GM12864 (cell line): ENCODE measurements at regions not wholly inside any gene's neighbourhood (a gene's known extent, or its start where the extent isn't known, plus 50 kb on each side); places are given as distances from the start of the nearest gene placed in this dataset.

ENCODE experiments used
- DNase-seq: peaks from one replicate; pipeline ENCODE4 v3.0.0-alpha.2; 2011; ENCODE audit warnings: low read depth
- H3K4me3 ChIP-seq: 2 replicates; pipeline ENCODE4 v1.5.1; 2011; ENCODE audit warnings: mild to moderate bottlenecking, low read depth, low read length, control low read depth
- TF ChIP-seq, protein P1 (sequence below): IDR thresholded peaks from 2 replicates; pipeline ENCODE4 v1.5.1; 2011; ENCODE audit warnings: low read depth, mild to moderate bottlenecking, moderate library complexity, low read length, control low read depth, inconsistent platforms; ENCODE audit errors: missing control alignments

DNA sequence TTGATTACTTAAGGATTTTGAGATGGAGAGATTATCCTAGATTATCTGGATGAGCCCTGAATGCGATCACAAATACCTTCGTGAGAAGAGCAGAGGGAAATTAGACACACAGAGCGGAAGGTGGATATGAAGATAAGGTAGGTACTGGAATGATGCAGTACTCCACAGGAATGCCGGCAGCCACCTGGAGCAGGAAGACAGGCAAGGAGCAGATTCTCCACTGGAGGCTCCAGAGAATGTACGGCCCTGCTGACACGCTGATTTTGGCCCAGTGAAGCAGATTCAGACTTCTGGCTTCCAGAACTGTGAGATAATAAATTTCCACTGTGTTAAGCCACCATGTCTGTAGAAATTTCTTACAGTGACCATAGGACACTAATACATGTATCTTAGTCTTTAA, 79.4 kb upstream of the PITX2 start:
- no peak overlapping the region for H3K4me3 ChIP-seq
- no peak for DNase-seq
- TF ChIP-seq, protein P1, sequence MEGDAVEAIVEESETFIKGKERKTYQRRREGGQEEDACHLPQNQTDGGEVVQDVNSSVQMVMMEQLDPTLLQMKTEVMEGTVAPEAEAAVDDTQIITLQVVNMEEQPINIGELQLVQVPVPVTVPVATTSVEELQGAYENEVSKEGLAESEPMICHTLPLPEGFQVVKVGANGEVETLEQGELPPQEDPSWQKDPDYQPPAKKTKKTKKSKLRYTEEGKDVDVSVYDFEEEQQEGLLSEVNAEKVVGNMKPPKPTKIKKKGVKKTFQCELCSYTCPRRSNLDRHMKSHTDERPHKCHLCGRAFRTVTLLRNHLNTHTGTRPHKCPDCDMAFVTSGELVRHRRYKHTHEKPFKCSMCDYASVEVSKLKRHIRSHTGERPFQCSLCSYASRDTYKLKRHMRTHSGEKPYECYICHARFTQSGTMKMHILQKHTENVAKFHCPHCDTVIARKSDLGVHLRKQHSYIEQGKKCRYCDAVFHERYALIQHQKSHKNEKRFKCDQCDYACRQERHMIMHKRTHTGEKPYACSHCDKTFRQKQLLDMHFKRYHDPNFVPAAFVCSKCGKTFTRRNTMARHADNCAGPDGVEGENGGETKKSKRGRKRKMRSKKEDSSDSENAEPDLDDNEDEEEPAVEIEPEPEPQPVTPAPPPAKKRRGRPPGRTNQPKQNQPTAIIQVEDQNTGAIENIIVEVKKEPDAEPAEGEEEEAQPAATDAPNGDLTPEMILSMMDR = no peak

DNA sequence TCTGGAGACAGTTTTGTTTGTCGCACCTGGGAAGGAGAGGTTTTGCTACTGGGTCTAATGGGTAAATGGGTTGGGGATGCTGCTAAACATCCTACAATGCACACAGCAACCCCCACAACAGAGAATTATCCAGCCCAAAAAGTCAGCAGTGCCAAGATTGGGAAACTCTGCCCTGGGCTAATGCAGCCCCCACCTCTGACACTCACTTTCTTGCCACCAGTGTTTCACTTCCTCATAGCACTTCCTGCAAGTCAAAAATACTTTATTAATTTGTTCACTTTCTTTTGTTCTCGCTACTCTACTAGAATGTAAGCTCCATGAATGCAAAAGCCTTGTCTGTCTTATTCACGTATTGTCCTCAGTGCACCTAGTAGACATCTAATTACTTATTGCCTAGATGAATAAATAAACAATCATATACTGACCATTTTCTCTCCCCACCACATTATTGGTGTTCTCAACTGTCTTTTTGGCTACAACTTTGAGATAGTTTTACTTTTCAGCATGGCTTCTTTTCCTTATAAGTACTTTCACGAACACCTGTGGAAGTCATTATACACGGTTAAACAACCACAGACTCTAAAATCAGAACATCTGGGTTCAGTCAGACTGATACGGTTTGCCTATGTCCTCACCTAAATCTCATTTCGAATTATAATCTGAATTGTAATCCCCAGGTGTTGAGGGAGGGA, 82.0 kb upstream of the PITX2 start:
- TF ChIP-seq, protein P1 = no peak
- no peak overlapping the region for H3K4me3 ChIP-seq
- no peak for DNase-seq

DNA sequence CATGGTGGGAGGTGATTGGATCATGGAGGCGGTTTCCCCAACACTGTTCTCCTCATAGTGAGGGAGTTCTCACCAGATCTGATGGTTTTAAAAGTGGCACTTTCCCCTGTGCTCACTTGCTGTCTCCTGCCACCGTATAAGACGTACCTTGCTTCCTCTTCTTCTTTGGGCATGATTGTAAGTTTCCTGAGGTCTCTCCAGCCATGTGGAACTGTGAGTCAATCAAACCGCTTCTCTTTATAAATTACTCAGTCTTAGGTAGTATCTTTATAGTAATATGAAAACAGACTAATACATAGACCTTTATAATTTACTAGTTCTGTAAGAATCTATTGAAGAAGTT, 82.5 kb upstream of the PITX2 start:
- TF ChIP-seq, protein P1 = no peak
- no peak for DNase-seq
- no peak overlapping the region for H3K4me3 ChIP-seq

DNA sequence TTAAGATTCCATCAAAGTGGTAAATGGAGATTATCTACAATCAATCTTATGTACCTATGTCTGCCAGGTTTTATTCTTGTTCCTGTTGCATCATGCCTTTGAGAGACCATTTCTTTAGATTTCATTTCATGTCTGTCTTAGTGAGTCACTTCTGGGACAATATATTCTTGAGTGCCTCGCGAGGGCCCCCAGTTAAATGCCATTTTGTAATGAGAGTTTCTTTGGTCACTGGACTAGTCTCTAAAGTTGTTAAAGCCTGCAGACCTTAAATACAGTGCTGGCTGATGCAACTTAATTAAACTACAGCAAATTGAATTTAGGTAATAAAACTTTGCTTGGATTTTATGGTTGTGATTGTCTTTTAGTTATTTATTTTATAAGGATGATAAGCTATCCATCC, 87.2 kb upstream of the PITX2 start:
- TF ChIP-seq, protein P1 = no peak
- DNase-seq = no peak
- H3K4me3 ChIP-seq = no peak overlapping the region

DNA sequence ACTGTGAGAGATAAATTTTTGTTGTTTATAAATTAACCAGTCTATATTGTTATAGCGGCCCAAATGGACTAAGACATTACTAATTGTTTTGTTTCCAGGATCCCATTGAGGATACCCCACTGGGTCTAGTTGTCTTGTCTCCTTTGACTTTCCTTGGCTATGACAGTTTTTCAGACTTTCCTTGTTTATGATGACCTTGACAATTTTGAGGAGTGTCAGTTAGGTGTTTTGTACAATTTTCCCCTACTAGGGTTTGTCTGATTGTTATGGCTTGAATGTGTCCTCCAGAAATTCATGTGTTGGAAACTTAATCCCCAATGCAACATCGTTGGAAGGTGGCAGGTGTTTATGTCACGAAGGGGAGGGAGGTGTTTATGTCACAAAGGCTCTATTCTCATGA, 89.6 kb upstream of the PITX2 start:
- no peak overlapping the region for H3K4me3 ChIP-seq
- DNase-seq = no peak
- TF ChIP-seq, protein P1 = no peak

DNA sequence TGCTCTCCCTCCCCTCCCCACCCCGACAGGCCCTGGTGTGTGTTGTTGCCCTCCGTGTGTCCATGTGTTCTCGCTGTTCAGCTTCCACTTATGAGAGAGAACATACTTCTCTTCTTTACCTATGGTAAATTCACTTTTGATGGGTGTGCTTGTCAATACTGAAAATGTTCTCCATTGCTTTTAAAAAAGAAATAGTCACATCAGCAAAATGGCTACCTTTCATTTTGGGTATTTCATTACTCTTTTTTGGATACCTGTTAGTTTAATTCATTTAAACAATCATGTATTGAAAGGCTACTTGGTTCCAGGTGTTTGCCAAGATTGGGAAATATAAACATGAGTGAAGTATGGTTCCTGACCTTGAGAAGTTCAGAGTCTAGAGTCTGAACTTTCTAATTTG, 107.4 kb upstream of the PITX2 start:
- DNase-seq = no peak
- TF ChIP-seq, protein P1 = no peak
- no peak overlapping the region for H3K4me3 ChIP-seq

DNA sequence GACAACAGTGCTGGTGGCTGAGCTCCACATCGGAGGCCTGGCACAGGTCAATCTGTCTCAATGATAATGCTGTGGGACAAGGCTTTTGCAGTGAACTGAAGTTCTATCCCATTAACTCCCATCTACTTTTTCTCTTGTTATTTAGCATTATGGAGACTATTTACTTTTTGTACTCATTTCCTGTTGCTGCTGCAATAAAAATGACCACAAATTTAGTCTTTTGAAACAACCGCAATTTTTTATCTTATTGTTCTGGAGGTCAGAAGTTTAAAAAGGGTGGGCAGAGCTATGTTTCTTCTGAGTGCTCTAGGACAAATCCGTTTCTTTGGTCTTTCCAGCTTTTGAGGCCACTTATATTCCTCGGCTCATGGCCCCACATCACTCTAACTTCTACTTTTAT, 111.0 kb upstream of the PITX2 start:
- DNase-seq = no peak
- TF ChIP-seq, protein P1 = no peak
- H3K4me3 ChIP-seq = no peak overlapping the region
